HEK293 (cell line): ENCODE measurements at regions not wholly inside any gene's neighbourhood (a gene's known extent, or its start where the extent isn't known, plus 50 kb on each side); places are given as distances from the start of the nearest gene placed in this dataset.
A peak's percentile ranks its signal among the peaks of the same experiment; 100 is the strongest.

Experiments
- HOXA7 ChIP-seq: sonication (generic); formaldehyde crosslinking; IDR thresholded peaks from 2 replicates; pipeline ENCODE4 v1.8.1; 2022; ENCODE audit warnings: missing genetic modification reagents, borderline replicate concordance
- HOXD13 ChIP-seq: sonication (generic); formaldehyde crosslinking; IDR thresholded peaks from 2 replicates; pipeline ENCODE4 v1.8.0; 2022; ENCODE audit warnings: missing genetic modification reagents, borderline replicate concordance
- KLF1 ChIP-seq: fragments of 450-650 bp; formaldehyde crosslinking; IDR thresholded peaks from 2 replicates; pipeline ENCODE4 v1.5.1; 2016; ENCODE audit warnings: missing biosample characterization, missing genetic modification characterization
- KLF16 ChIP-seq: fragments of 450-650 bp; formaldehyde crosslinking; IDR thresholded peaks from 2 replicates; pipeline ENCODE4 v1.5.1; 2017; ENCODE audit warnings: missing biosample characterization, missing genetic modification characterization
- PRDM1 ChIP-seq: fragments of 450-650 bp; formaldehyde crosslinking; IDR thresholded peaks from 2 replicates; pipeline ENCODE4; 2016; ENCODE audit warnings: missing biosample characterization, missing genetic modification characterization
- SCRT1 ChIP-seq: fragments of 450-650 bp; formaldehyde crosslinking; IDR thresholded peaks from 2 replicates; pipeline ENCODE4 v1.5.1; 2016; ENCODE audit warnings: missing biosample characterization, missing genetic modification characterization, borderline replicate concordance
- TCF7L2 ChIP-seq: IDR thresholded peaks from 2 replicates; pipeline ENCODE4 v1.6.1; 2011; ENCODE audit warnings: low read depth, mild to moderate bottlenecking, inconsistent platforms, low read length, moderate library complexity, borderline replicate concordance
- ZBTB21 ChIP-seq: fragments of 450-650 bp; formaldehyde crosslinking; IDR thresholded peaks from 2 replicates; pipeline ENCODE4 v1.5.1; 2017; ENCODE audit warnings: missing biosample characterization, missing genetic modification characterization
- ZBTB8A ChIP-seq: fragments of 450-650 bp; formaldehyde crosslinking; IDR thresholded peaks from 2 replicates; pipeline ENCODE4 v1.5.1; 2016; ENCODE audit warnings: missing biosample characterization, missing genetic modification characterization
- ZEB2 ChIP-seq: fragments of 450-650 bp; formaldehyde crosslinking; IDR thresholded peaks from 2 replicates; pipeline ENCODE4 v1.5.1; 2016; ENCODE audit warnings: missing biosample characterization, missing genetic modification characterization
- ZNF157 ChIP-seq: fragments of 450-650 bp; formaldehyde crosslinking; IDR thresholded peaks from 2 replicates; pipeline ENCODE4 v1.5.1; 2016; ENCODE audit warnings: missing biosample characterization, missing genetic modification characterization
- ZNF202 ChIP-seq: fragments of 450-650 bp; formaldehyde crosslinking; IDR thresholded peaks from 2 replicates; pipeline ENCODE4 v1.5.1; 2016; ENCODE audit warnings: missing biosample characterization, missing genetic modification characterization, borderline replicate concordance
- ZNF239 ChIP-seq: fragments of 450-650 bp; formaldehyde crosslinking; IDR thresholded peaks from 2 replicates; pipeline ENCODE4 v1.5.1; 2016; ENCODE audit warnings: missing biosample characterization, missing genetic modification characterization
- ZNF248 ChIP-seq: fragments of 450-650 bp; formaldehyde crosslinking; IDR thresholded peaks from 2 replicates; pipeline ENCODE4 v1.5.1; 2017; ENCODE audit warnings: missing biosample characterization, missing genetic modification characterization
- ZNF37A ChIP-seq: fragments of 450-650 bp; IDR thresholded peaks from 2 replicates; pipeline ENCODE4 v1.5.1; 2018; ENCODE audit warnings: missing biosample characterization, missing genetic modification characterization
- ZNF416 ChIP-seq: fragments of 450-650 bp; formaldehyde crosslinking; IDR thresholded peaks from 2 replicates; pipeline ENCODE4 v1.5.1; 2016; ENCODE audit warnings: missing biosample characterization, missing genetic modification characterization
- ZNF423 ChIP-seq: fragments of 450-650 bp; formaldehyde crosslinking; IDR thresholded peaks from 2 replicates; pipeline ENCODE4 v1.5.1; 2016; ENCODE audit warnings: missing biosample characterization, missing genetic modification characterization
- ZNF426 ChIP-seq: fragments of 450-650 bp; formaldehyde crosslinking; IDR thresholded peaks from 2 replicates; pipeline ENCODE4 v1.5.1; 2017; ENCODE audit warnings: missing biosample characterization, missing genetic modification characterization, mild to moderate bottlenecking, inconsistent platforms, moderate library complexity
- ZNF433 ChIP-seq: fragments of 450-650 bp; formaldehyde crosslinking; IDR thresholded peaks from 2 replicates; pipeline ENCODE4 v1.5.1; 2016; ENCODE audit warnings: missing biosample characterization, missing genetic modification characterization, low read depth
- ZNF488 ChIP-seq: fragments of 450-650 bp; formaldehyde crosslinking; IDR thresholded peaks from 2 replicates; pipeline ENCODE4 v1.5.1; 2016; ENCODE audit warnings: missing biosample characterization, missing genetic modification characterization
- ZNF530 ChIP-seq: fragments of 450-650 bp; formaldehyde crosslinking; IDR thresholded peaks from 2 replicates; pipeline ENCODE4 v1.5.1; 2016; ENCODE audit warnings: low read depth, missing biosample characterization, missing genetic modification characterization
- ZNF555 ChIP-seq: fragments of 450-650 bp; formaldehyde crosslinking; conservative IDR thresholded peaks from 2 replicates; pipeline ENCODE4 v1.5.1; 2017; ENCODE audit warnings: missing biosample characterization, mild to moderate bottlenecking, missing genetic modification characterization, inconsistent platforms
- ZNF626 ChIP-seq: fragments of 450-650 bp; sonication (Bioruptor Pico); formaldehyde crosslinking; IDR thresholded peaks from 2 replicates; pipeline ENCODE4 v1.5.1; 2018; ENCODE audit warnings: missing biosample characterization, missing genetic modification characterization, inconsistent platforms
- ZXDB ChIP-seq: fragments of 450-650 bp; formaldehyde crosslinking; IDR thresholded peaks from 2 replicates; pipeline ENCODE4 v1.5.1; 2016; ENCODE audit warnings: missing biosample characterization, missing genetic modification characterization
- TF ChIP-seq, protein P1 (sequence below): fragments of 450-650 bp; formaldehyde crosslinking; IDR thresholded peaks from 2 replicates; pipeline ENCODE4 v1.5.1; 2017; ENCODE audit warnings: missing biosample characterization, mild to moderate bottlenecking, missing genetic modification characterization, moderate library complexity
- TF ChIP-seq, protein P2 (sequence below): fragments of 450-650 bp; formaldehyde crosslinking; IDR thresholded peaks from 2 replicates; pipeline ENCODE4 v1.5.1; 2017; ENCODE audit warnings: missing biosample characterization, missing genetic modification characterization
- TF ChIP-seq, protein P3 (sequence below): fragments of 450-650 bp; formaldehyde crosslinking; IDR thresholded peaks from 2 replicates; pipeline ENCODE4 v1.5.1; 2016; ENCODE audit warnings: missing biosample characterization, missing genetic modification characterization
- TF ChIP-seq, protein P4 (sequence below): fragments of 450-650 bp; formaldehyde crosslinking; IDR thresholded peaks from 2 replicates; pipeline ENCODE4 v1.5.1; 2016; ENCODE audit warnings: missing biosample characterization, missing genetic modification characterization
- TF ChIP-seq, protein P5 (sequence below): fragments of 450-650 bp; formaldehyde crosslinking; IDR thresholded peaks from 2 replicates; pipeline ENCODE4 v1.5.1; 2016; ENCODE audit warnings: missing biosample characterization, missing genetic modification characterization, borderline replicate concordance

GRCh38 chr10:55043540-55043939 lies 242.5 kb upstream of the PCDH15 start (continued):
- TF ChIP-seq ZNF37A (no peak), ZNF530 (tag by site-specific recombination) (no peak), ZXDB (peak; percentile 36; the same call in 1 of the 2 replicates), ZNF488 (no peak), ZNF157 (tag by site-specific recombination) (no peak), PRDM1 (no peak), ZEB2 (tag by site-specific recombination) (no peak), ZNF555 (tag by site-specific recombination) (peak; percentile 75), ZNF426 (tag by site-specific recombination) (peak; percentile 76), ZNF248 (tag by site-specific recombination) (no peak), HOXA7 (CRISPR knock-in tag) (no peak), ZBTB8A (tag by site-specific recombination) (peak; percentile 53; the same call in 1 of the 2 replicates), ZNF202 (tag by site-specific recombination) (0 out of 2 replicates have a peak, but pooled peaks have one; percentile 57), TCF7L2 (no peak), ZNF239 (tag by site-specific recombination) (no peak), KLF16 (no peak), KLF1 (tag by site-specific recombination) (no peak), ZNF626 (tag by site-specific recombination) (no peak), ZBTB21 (peak; percentile 29; the same call in 1 of the 2 replicates), HOXD13 (CRISPR knock-in tag) (no peak), ZNF433 (tag by site-specific recombination) (no peak), ZNF423 (no peak), SCRT1 (no peak), ZNF416 (tag by site-specific recombination) (no peak)
- TF ChIP-seq, protein P1, sequence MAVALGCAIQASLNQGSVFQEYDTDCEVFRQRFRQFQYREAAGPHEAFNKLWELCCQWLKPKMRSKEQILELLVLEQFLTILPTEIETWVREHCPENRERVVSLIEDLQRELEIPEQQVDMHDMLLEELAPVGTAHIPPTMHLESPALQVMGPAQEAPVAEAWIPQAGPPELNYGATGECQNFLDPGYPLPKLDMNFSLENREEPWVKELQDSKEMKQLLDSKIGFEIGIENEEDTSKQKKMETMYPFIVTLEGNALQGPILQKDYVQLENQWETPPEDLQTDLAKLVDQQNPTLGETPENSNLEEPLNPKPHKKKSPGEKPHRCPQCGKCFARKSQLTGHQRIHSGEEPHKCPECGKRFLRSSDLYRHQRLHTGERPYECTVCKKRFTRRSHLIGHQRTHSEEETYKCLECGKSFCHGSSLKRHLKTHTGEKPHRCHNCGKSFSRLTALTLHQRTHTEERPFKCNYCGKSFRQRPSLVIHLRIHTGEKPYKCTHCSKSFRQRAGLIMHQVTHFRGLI (tag by site-specific recombination) = no peak
- TF ChIP-seq, protein P2, sequence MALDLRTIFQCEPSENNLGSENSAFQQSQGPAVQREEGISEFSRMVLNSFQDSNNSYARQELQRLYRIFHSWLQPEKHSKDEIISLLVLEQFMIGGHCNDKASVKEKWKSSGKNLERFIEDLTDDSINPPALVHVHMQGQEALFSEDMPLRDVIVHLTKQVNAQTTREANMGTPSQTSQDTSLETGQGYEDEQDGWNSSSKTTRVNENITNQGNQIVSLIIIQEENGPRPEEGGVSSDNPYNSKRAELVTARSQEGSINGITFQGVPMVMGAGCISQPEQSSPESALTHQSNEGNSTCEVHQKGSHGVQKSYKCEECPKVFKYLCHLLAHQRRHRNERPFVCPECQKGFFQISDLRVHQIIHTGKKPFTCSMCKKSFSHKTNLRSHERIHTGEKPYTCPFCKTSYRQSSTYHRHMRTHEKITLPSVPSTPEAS = no peak
- TF ChIP-seq, protein P3, sequence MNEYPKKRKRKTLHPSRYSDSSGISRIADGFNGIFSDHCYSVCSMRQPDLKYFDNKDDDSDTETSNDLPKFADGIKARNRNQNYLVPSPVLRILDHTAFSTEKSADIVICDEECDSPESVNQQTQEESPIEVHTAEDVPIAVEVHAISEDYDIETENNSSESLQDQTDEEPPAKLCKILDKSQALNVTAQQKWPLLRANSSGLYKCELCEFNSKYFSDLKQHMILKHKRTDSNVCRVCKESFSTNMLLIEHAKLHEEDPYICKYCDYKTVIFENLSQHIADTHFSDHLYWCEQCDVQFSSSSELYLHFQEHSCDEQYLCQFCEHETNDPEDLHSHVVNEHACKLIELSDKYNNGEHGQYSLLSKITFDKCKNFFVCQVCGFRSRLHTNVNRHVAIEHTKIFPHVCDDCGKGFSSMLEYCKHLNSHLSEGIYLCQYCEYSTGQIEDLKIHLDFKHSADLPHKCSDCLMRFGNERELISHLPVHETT (tag by site-specific recombination) = no peak
- TF ChIP-seq, protein P4, sequence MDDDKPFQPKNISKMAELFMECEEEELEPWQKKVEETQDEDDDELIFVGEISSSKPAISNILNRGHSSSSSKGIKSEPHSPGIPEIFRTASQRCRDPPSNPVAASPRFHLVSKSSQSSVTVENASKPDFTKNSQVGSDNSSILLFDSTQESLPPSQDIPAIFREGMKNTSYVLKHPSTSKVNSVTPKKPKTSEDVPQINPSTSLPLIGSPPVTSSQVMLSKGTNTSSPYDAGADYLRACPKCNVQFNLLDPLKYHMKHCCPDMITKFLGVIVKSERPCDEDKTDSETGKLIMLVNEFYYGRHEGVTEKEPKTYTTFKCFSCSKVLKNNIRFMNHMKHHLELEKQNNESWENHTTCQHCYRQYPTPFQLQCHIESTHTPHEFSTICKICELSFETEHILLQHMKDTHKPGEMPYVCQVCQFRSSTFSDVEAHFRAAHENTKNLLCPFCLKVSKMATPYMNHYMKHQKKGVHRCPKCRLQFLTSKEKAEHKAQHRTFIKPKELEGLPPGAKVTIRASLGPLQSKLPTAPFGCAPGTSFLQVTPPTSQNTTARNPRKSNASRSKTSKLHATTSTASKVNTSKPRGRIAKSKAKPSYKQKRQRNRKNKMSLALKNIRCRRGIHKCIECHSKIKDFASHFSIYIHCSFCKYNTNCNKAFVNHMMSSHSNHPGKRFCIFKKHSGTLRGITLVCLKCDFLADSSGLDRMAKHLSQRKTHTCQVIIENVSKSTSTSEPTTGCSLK = no peak
- TF ChIP-seq, protein P5, sequence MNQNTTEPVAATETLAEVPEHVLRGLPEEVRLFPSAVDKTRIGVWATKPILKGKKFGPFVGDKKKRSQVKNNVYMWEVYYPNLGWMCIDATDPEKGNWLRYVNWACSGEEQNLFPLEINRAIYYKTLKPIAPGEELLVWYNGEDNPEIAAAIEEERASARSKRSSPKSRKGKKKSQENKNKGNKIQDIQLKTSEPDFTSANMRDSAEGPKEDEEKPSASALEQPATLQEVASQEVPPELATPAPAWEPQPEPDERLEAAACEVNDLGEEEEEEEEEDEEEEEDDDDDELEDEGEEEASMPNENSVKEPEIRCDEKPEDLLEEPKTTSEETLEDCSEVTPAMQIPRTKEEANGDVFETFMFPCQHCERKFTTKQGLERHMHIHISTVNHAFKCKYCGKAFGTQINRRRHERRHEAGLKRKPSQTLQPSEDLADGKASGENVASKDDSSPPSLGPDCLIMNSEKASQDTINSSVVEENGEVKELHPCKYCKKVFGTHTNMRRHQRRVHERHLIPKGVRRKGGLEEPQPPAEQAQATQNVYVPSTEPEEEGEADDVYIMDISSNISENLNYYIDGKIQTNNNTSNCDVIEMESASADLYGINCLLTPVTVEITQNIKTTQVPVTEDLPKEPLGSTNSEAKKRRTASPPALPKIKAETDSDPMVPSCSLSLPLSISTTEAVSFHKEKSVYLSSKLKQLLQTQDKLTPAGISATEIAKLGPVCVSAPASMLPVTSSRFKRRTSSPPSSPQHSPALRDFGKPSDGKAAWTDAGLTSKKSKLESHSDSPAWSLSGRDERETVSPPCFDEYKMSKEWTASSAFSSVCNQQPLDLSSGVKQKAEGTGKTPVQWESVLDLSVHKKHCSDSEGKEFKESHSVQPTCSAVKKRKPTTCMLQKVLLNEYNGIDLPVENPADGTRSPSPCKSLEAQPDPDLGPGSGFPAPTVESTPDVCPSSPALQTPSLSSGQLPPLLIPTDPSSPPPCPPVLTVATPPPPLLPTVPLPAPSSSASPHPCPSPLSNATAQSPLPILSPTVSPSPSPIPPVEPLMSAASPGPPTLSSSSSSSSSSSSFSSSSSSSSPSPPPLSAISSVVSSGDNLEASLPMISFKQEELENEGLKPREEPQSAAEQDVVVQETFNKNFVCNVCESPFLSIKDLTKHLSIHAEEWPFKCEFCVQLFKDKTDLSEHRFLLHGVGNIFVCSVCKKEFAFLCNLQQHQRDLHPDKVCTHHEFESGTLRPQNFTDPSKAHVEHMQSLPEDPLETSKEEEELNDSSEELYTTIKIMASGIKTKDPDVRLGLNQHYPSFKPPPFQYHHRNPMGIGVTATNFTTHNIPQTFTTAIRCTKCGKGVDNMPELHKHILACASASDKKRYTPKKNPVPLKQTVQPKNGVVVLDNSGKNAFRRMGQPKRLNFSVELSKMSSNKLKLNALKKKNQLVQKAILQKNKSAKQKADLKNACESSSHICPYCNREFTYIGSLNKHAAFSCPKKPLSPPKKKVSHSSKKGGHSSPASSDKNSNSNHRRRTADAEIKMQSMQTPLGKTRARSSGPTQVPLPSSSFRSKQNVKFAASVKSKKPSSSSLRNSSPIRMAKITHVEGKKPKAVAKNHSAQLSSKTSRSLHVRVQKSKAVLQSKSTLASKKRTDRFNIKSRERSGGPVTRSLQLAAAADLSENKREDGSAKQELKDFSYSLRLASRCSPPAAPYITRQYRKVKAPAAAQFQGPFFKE = no peak
